MG63 (cell line): ENCODE measurements at regions not wholly inside any gene's neighbourhood (a gene's known extent, or its start where the extent isn't known, plus 50 kb on each side); places are given as distances from the start of the nearest gene placed in this dataset.

Source experiments
- DNase-seq: peaks from one replicate; pipeline ENCODE4 v3.0.0-alpha.2; 2020
- H3K27me3 ChIP-seq: fragments of 250-450 bp; sonication (Bioruptor Pico); 2 replicates; pipeline ENCODE4 v1.5.1; 2020; ENCODE audit warnings: mild to moderate bottlenecking, moderate library complexity
- H3K36me3 ChIP-seq: fragments of 250-450 bp; sonication (Bioruptor Pico); 2 replicates; pipeline ENCODE4 v1.5.1; 2020; ENCODE audit warnings: mild to moderate bottlenecking, moderate library complexity
- H3K4me3 ChIP-seq: fragments of 250-450 bp; sonication (Bioruptor Pico); 2 replicates; pipeline ENCODE4 v1.5.1; 2020; ENCODE audit warnings: mild to moderate bottlenecking, moderate library complexity
- H3K9me3 ChIP-seq: fragments of 250-450 bp; sonication (Bioruptor Pico); 2 replicates; pipeline ENCODE4 v1.5.1; 2020; ENCODE audit warnings: mild to moderate bottlenecking, moderate library complexity

- H3K27me3 ChIP-seq: no peaks in the 10 kb centered on the region
- no peak for DNase-seq
- no peaks in the 10 kb centered on the region for H3K9me3 ChIP-seq
- H3K36me3 ChIP-seq: no peaks in the 10 kb centered on the region
- H3K4me3 ChIP-seq: no peak overlapping the region
Measured at GRCh38 chr7:19489162-19489820, 219.5 kb downstream of the POLR1F start.

- Histone ChIP-seq H3K36me3 (no peaks in the 10 kb centered on the region), H3K27me3 (no peaks in the 10 kb centered on the region), H3K4me3 (no peak overlapping the region), H3K9me3 (no peaks in the 10 kb centered on the region)
- no peak for DNase-seq
Measured at GRCh38 chr7:19488056-19488455, 220.8 kb downstream of the POLR1F start.

- Histone ChIP-seq H3K36me3 (no peaks in the 10 kb centered on the region), H3K9me3 (no peaks in the 10 kb centered on the region; the same call in 1 of the 2 replicates), H3K4me3 (no peak overlapping the region), H3K27me3 (no peaks in the 10 kb centered on the region)
- no peak for DNase-seq
Measured at GRCh38 chr7:19482628-19483027, 226.2 kb downstream of the POLR1F start.

- Histone ChIP-seq H3K9me3 (no peaks in the 10 kb centered on the region; the same call in 1 of the 2 replicates), H3K36me3 (no peaks in the 10 kb centered on the region), H3K27me3 (no peaks in the 10 kb centered on the region), H3K4me3 (no peak overlapping the region)
- DNase-seq: no peak
Measured at GRCh38 chr7:19480383-19480782, 228.5 kb downstream of the POLR1F start.

GRCh38 chr7:19470031-19470430 lies 238.8 kb downstream of the POLR1F start:
- H3K4me3 ChIP-seq: no peak overlapping the region
- no peaks in the 10 kb centered on the region for H3K9me3 ChIP-seq
- H3K27me3 ChIP-seq: no peaks in the 10 kb centered on the region
- DNase-seq: no peak
- no peaks in the 10 kb centered on the region for H3K36me3 ChIP-seq

- Histone ChIP-seq H3K36me3 (no peaks in the 10 kb centered on the region), H3K9me3 (no peaks in the 10 kb centered on the region), H3K27me3 (no peaks in the 10 kb centered on the region), H3K4me3 (no peak overlapping the region)
- DNase-seq: no peak
Measured at GRCh38 chr7:19465861-19466260, 243.0 kb downstream of the POLR1F start.

- no peak for DNase-seq
- H3K36me3 ChIP-seq: no peaks in the 10 kb centered on the region
- H3K4me3 ChIP-seq: no peak overlapping the region
- no peaks in the 10 kb centered on the region for H3K27me3 ChIP-seq
- no peaks in the 10 kb centered on the region for H3K9me3 ChIP-seq
Measured at GRCh38 chr7:19464751-19465150, 244.1 kb downstream of the POLR1F start.

GRCh38 chr7:19464241-19464640 lies 244.6 kb downstream of the POLR1F start:
- Histone ChIP-seq H3K36me3 (no peaks in the 10 kb centered on the region), H3K9me3 (no peaks in the 10 kb centered on the region), H3K4me3 (no peak overlapping the region), H3K27me3 (no peaks in the 10 kb centered on the region)
- no peak for DNase-seq

GRCh38 chr7:19463581-19463980 lies 245.3 kb downstream of the POLR1F start:
- Histone ChIP-seq H3K4me3 (no peak overlapping the region), H3K9me3 (no peaks in the 10 kb centered on the region), H3K36me3 (no peaks in the 10 kb centered on the region), H3K27me3 (no peaks in the 10 kb centered on the region)
- no peak for DNase-seq

- no peaks in the 10 kb centered on the region for H3K27me3 ChIP-seq
- H3K4me3 ChIP-seq: no peak overlapping the region
- no peaks in the 10 kb centered on the region; the same call in 1 of the 2 replicates for H3K9me3 ChIP-seq
- H3K36me3 ChIP-seq: no peaks in the 10 kb centered on the region
- no peak for DNase-seq
Measured at GRCh38 chr7:19455623-19456022, 253.2 kb downstream of the POLR1F start.

- DNase-seq: no peak
- H3K9me3 ChIP-seq: no peaks in the 10 kb centered on the region; the same call in 1 of the 2 replicates
- H3K36me3 ChIP-seq: no peaks in the 10 kb centered on the region
- H3K27me3 ChIP-seq: no peaks in the 10 kb centered on the region
- H3K4me3 ChIP-seq: no peak overlapping the region
Measured at GRCh38 chr7:19448091-19448490, 260.7 kb downstream of the POLR1F start.

GRCh38 chr7:19442016-19442785 lies 266.6 kb downstream of the POLR1F start:
- no peak overlapping the region for H3K4me3 ChIP-seq
- H3K9me3 ChIP-seq: no peaks in the 10 kb centered on the region
- H3K27me3 ChIP-seq: no peaks in the 10 kb centered on the region
- DNase-seq: peak; percentile 5
- H3K36me3 ChIP-seq: no peaks in the 10 kb centered on the region

- no peaks in the 10 kb centered on the region for H3K9me3 ChIP-seq
- H3K4me3 ChIP-seq: no peak overlapping the region
- DNase-seq: no peak
- no peaks in the 10 kb centered on the region for H3K27me3 ChIP-seq
- no peaks in the 10 kb centered on the region for H3K36me3 ChIP-seq
Measured at GRCh38 chr7:19439517-19439916, 269.3 kb downstream of the POLR1F start.

GRCh38 chr7:19437446-19437845 lies 271.4 kb downstream of the POLR1F start:
- Histone ChIP-seq H3K36me3 (no peaks in the 10 kb centered on the region), H3K27me3 (no peaks in the 10 kb centered on the region)
- DNase-seq: no peak

GRCh38 chr7:19427944-19428343 lies 280.9 kb downstream of the POLR1F start:
- Histone ChIP-seq H3K27me3 (no peaks in the 10 kb centered on the region), H3K36me3 (no peaks in the 10 kb centered on the region), H3K9me3 (no peaks in the 10 kb centered on the region), H3K4me3 (no peak overlapping the region)
- no peak for DNase-seq

More at GRCh38 chr7:19437446-19437845, 271.4 kb downstream of the POLR1F start:
- no peaks in the 10 kb centered on the region for H3K9me3 ChIP-seq
- H3K4me3 ChIP-seq: no peak overlapping the region

- Histone ChIP-seq H3K27me3 (no peaks in the 10 kb centered on the region), H3K4me3 (no peak overlapping the region), H3K36me3 (no peaks in the 10 kb centered on the region), H3K9me3 (no peaks in the 10 kb centered on the region)
- no peak for DNase-seq
Measured at GRCh38 chr7:19421861-19422260, 276.6 kb upstream of the FERD3L start.

- H3K36me3 ChIP-seq: no peaks in the 10 kb centered on the region
- no peak overlapping the region for H3K4me3 ChIP-seq
- no peak for DNase-seq
- no peaks in the 10 kb centered on the region for H3K27me3 ChIP-seq
- H3K9me3 ChIP-seq: no peaks in the 10 kb centered on the region
Measured at GRCh38 chr7:19417231-19417630, 272.0 kb upstream of the FERD3L start.

- Histone ChIP-seq H3K4me3 (no peak overlapping the region), H3K27me3 (no peaks in the 10 kb centered on the region), H3K36me3 (no peaks in the 10 kb centered on the region), H3K9me3 (no peaks in the 10 kb centered on the region)
- no peak for DNase-seq
Measured at GRCh38 chr7:19415123-19415522, 269.9 kb upstream of the FERD3L start.
